GM18520 (cell line): ENCODE measurements at regions not wholly inside any gene's neighbourhood (a gene's known extent, or its start where the extent isn't known, plus 50 kb on each side); places are given as distances from the start of the nearest gene placed in this dataset.
"Not testable (repeated sequence)": the region's sequence is repeated elsewhere in the genome, so short reads cannot be mapped to it uniquely, and the experiment has no call there.

Source experiments
- ATAC-seq: cut with Tn5 transposase; IDR thresholded peaks from one replicate; pipeline ENCODE4 v1.9.1; 2021; ENCODE audit not compliant: unreplicated experiment

DNA sequence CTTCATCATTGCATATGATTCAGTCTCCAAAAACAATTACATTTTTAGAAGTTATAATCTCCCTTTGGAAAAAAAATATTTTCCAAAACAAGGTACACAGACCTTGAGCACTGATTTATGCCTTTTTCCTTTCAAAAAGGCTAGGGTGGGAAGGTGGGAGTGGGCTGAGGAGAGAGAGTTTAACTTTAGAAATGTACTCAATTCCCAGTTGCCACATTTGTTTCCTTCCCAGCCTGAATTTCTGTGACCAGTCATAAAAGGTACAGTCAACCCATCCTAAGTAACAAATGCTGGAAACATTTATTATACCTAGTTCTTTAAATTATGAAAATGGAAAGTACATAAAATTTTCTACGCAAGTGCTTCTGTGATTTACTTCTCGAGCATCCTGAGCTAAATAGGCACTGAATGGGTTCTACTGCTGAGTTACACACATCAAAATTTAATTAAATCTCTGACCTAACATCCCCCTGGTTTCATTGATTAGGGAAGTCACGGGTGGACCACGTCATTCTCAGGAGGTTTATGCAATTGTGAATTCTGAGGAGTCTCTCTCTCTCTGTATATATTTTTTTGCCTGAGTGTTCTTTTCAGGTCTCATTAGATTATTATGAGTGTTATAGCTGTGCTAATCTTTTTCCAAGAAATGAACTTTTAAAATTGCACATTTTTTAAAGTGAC lies 371.8 kb downstream of the BTG1 start:
- ATAC-seq, result no peak

DNA sequence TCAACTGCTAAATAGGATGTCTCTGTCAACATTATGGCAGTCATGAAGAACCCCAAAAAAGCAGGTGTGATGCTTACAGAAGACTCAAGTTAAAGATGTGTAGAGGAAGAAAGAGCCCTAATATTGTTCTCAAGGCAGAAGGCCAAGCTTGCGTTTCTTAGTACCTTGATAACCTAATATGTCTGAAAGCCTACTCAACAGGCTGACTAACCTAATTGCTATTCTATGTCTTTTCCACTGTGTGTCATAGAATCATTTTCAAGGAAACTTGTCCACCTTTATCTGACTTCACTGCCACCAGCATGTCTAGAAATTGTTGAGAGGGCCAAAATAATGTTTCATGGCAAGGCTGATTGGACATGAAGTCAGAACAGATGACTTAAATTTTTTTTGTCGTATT lies 373.2 kb downstream of the BTG1 start:
- ATAC-seq, result no peak

DNA sequence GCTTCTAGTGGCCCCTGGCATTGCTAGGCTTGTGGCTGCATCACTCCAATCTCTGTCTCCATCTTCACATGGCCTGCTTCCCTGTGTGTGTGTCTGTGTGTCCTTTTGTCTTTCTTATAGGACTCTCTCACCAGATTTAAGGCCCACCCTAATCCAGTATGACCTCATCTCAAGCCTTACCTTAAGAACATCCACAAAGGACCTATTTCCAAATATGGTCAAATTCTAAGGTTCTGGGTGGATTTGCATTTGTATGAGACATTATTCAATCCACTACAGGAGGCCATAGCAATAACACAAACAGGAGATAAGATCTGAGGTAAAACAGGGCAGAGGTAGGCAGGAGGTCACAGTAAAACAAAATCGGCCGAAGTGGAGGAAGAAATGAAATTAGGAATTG lies 375.9 kb downstream of the BTG1 start:
- no peak for ATAC-seq

DNA sequence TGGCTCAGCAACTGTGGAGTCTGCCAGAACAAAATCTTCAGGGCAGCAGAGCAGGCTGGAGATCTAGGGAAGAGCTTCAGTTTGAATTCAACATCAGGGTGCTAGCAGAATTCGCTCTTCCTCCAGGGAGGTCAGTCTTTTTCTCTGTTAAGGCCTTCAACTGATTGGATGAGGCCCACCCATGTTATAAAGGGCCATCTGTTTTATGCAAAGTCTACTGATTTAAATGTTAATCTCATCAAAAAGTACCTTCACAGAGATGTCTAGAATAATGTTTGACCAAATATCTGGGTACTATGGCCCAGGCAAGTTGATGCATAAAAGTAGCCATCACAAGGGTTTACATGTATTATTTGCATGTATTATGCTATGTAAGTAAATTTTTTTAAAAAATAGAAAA lies 378.4 kb downstream of the BTG1 start:
- ATAC-seq, result no peak

DNA sequence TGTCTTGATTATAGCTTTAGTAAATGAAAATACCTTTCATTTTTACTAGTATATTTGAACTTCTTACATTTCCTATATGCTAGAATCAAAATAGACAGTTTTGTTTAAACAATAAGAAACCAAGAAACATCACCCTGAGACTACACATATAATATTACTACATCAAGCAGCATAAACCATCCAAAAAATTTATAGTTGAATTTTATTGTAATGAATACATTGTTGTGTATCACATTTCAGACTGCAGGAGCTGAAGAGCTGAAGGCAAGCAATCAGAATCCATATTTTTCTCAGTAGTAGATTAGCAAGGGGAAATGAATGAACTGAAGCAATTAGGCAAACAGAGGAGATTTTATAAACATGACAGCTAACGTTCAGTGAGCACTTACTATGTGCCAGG lies 379.2 kb downstream of the BTG1 start:
- no peak for ATAC-seq

DNA sequence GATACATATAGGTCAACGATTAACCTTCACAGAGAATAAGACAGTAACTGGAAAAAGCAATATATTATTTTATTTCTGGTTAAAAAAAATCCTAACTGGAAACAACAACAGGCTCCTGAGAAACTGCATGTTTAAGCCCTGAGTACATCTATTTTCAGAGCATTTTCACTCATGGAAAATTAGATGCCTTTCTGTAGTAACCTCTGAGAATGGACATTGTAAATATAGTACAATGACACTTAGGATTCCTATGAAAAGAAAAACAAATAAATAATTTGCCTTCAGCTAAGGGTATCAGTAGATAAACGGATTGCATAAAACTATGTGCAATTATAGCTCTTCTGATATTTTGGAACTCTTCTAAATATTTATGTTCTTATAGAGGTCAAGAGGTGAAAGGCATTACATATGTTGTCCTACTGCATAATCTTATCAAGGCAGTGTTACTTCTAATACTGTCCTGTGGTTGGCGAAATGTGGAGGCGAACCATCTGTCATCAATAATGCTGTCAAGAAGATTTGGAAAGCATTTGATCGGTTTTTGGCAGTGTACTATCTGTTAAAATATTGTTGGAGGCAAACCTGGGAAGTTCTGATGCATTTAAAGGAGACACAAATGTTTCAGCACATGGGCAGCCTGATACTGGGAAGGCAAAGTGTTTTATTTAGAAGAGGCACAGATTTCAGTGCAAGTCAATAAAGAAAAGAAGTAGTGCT lies 381.8 kb downstream of the BTG1 start:
- ATAC-seq, result no peak

DNA sequence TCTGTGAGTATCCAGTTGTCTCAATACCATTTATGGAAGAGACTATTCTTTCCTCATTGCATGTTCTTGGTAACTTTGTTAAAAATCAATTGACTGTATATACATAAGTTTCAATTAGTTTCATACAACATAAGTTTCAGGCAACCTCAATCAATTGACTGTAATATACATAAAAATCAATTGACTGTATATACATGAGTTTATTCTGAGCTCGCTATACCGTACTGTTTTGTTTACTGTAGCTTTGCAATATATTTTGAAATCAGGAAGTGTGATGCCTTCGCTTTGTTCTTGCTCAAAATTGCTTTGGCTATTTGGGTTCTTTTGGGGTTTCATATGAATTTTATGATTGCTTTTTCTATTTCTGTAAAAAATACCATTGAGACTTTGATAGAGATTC lies 392.0 kb downstream of the BTG1 start:
- no peak for ATAC-seq

DNA sequence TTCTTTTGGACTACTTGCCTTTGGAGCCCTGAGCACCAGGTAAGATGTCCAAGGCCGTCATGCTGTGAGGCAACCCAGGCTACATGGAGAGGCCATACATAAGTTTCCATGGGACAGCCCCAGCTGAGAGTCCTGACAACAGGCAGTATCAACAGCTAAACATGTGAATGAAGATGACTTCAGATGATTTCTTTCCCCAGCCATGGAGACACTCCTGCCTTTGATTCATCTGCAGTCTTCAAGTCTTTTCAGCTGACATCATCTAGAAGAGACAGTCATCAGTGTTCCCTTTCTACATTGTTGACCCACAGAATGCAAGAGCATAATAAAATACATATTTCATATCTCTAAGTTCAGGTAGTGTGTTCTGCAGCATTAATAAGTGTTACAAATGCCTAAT lies 398.7 kb downstream of the BTG1 start:
- ATAC-seq, result no peak

DNA sequence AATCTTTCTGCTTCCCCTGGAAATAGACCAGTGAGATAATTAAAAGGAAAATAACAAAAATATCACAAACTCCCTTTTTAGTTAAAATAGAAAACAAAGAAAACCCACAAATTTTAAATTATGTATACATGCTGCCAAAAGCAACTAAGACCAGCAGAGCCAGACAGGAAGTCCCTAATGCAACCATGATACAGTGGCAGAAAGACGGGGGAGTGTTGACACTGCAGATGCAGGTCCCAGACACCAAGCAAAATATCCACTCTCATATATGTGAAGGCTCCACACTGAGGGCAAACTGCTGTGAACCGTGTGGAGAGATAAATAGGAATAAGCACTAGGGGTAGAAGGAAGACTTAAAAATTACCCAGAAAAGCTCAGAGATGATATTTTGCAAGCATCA lies 401.0 kb downstream of the BTG1 start:
- no peak for ATAC-seq

DNA sequence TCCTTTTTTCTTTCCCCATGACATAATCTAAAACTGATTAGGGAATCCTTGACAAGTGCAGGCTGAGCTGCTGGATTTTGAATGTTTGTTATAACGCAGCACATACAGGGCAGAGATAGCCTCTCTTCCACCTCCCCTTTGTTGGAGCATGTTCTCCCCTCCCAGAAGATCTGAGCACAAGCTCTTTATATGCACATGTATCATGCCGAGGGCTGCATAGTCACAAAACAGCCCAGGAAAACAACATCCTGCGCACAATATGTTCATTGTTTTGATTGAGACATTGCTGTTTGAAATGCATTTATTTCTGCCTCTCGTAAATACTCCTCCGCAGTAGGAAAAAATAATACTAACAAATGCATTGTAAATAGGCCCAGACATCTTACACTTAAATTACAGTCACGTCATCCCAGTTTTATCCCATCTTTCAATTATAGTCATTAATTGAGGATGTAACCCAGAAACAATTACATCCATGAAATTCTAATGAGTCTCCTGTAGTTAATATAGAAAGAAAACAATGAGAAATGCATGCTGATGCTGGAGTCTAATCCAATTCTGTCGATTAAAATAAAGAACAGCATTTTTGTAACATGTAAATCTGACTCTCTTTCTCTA lies 401.8 kb downstream of the BTG1 start:
- no peak for ATAC-seq

DNA sequence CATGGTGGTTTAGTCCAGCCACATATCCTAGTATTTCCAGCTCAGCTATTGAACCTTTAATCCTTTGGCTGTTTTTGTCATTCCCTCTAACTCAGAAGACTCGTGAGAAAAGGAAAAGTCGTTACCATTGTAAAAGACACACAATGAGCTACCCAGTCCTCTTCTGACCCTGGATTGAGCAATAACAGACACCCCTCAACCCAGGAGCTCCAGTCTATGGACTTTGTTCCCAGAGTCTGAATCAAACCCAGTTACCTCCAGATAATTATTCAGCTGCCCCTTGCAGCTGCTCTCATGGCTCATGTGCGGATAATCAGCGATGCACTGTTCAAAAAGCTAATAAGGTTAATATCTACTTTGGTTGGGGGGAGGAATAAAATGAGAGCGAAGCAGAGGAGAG lies 402.4 kb downstream of the BTG1 start:
- ATAC-seq, result no peak

DNA sequence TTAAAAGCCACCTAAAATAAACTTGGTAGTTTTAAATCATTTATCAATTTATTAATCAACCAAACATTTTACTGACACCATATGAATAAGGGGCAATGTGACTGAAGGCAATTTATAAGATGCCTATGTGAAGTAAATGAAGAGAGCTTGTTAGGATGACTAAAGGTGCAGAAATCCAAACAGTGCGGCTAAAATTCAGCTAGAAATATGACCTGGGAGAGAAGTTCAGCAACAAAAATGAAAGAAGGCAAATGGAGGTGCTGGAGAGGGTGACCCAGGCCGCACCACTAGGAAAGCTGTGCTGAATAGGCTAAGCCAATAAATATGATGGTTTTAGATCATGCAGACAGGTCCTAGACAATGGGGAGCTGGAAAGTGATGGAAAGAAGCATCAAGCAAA lies 403.7 kb downstream of the BTG1 start:
- ATAC-seq, result no peak

DNA sequence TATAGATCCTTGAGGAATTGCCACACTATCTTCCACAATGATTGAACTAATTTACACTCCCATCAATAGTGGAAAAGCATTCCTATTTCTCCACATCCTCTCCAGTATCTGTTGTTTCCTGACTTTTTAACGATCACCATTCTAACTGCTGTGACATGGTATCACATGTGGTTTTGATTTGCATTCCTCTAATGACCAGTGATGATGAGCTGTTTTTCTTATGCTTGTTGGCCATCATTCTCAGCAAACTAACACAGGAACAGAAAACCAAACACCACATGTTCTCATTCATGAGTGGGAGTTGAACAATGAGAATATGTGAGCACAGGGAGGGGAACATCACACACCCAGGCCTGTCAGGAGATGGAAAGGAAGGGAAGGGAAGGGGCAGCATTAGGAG lies 411.8 kb downstream of the BTG1 start:
- ATAC-seq, result not testable (repeated sequence)

DNA sequence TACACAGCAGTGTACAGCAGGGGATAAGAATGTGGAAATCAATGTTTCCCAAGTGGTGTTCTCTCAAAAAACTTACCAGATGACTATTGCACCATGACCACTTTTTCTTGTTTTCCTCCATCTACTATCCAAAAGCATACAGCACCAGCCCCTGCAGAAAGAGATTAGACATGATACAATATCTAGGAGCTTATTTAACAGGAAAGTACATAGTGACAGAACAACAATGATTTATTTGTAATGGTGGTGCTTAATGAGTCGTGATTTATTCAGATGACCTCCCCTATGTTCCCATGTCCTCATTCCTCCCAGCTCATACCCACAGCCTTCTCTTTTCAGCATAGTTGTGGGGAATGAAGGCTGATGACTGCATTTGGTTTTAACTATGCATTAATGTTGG lies 413.6 kb downstream of the BTG1 start:
- ATAC-seq, result no peak

DNA sequence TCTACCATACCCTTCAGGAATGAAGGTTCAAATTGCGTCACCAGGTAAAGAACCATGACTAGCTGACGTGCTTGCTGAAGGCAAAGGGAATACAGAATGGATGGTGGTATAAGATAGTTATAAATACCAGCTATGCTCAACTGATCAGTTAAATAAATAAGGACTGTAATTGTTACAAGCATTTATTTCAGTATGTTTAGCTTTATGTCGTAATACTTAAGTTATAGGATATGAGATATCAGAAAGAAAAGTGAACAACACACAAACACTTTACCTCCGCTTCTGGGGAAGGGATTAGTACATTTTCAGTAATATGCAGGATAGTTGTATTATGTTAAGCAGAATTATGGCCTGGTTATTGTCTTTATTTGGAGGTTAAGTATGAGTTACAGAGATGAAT lies 416.1 kb downstream of the BTG1 start:
- no peak for ATAC-seq

DNA sequence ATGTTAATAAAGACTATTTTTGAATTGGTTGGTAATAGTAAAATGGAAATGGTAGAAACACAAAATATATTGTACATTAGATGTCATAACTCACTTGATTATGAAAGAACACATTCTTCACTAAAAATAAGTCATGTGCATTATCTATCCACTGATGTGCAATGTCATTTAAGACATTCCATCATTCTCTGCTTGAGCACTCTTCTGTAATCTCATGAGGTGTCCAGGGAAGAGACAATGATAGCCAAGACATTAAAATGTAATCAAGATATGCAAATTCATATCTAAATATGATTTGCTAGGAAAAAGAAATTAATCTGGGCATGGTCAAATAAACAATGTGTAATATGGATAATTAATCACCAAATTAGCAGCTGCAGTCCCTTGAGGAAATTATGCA lies 422.5 kb downstream of the BTG1 start:
- ATAC-seq, result no peak

DNA sequence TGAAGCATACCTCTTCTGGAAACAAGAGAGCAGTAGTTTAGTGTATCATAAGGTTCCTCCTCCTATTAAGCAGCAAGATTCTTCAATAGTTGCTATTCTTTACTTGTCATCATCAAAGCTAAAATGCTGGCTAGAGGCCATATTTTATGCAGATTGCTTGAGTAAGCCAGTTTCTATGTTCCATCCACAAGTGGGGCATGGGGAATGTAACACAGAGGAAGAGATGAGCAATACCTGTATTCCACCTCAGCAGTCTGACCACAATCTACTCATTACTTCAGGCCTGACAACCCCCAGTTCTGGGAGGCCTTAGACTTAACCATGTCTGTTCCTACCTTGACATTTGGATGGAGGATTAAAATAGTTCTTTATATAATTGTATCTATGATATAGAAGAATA lies 423.6 kb downstream of the BTG1 start:
- no peak for ATAC-seq

DNA sequence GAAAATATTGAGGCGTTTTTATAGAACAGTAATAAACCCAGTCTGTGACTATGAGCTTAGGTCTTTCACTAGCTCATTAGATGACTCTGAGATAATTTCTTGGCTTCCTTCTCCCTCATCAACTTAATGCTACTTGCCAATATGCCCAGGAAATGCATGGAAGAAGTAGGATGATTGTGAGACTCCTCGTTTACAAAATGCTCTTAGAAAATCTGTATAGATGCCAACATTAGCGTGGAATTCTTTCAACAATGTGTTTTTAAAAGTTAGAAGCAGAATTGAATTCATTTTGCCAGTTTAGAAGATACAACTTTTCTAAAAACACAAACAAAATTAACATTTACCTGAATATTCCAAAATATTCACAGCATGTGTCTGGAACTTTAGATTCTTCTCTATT lies 424.6 kb downstream of the BTG1 start:
- no peak for ATAC-seq

DNA sequence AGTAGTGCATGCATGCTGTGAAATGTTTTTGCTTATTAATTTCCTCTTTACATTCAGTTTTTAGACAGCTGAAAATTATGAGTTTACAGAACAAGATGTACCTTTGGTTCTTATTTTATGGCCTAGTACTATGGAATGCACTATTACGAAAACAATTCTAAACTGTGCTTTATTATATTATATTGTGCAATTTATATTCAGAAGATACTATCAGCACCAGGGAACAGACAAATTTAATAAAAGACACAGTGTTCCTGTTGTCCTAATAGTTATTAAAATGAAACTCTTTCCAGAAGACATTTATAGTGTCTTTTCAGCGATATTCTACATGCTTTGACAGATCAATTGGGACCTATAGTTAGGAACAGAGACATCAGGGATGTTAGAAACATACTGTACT lies 427.3 kb downstream of the BTG1 start:
- no peak for ATAC-seq

DNA sequence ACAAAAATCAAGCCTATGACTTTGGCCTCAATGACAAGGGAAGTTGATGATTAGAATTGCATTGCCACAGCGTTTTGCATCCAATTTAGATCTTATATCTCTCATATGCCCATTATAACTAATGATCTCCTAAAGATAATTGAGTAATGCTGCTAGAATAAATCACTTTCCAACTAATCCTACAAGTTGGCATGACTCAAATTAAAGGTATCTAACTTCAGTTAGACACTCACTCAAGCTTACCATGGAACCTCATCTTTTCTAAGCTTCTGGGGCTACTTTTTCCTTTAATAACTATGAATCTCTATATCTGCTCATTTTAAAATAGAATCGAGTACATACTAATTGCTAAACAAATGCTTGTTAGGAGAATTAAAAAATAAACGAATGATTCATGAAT lies 427.8 kb downstream of the BTG1 start:
- ATAC-seq, result no peak

DNA sequence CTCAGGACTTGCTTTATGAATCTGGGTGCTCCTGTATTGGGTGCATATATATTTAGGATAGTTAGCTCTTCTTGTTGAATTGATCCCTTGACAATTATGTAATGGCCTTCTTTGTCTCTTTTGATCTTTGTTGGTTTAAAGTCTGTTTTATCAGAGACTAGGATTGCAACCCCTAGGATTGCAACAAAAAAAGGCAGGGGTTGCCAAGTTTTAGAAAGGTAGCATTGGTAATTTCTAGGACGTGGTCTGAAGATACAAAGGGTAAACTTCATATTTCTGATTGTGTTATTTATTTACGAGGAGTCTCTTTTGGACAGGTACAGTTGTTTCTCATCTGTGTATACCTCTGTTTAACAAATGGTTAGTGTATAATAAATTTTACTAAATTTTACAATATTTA lies 433.7 kb downstream of the BTG1 start:
- ATAC-seq, result not testable (repeated sequence)

DNA sequence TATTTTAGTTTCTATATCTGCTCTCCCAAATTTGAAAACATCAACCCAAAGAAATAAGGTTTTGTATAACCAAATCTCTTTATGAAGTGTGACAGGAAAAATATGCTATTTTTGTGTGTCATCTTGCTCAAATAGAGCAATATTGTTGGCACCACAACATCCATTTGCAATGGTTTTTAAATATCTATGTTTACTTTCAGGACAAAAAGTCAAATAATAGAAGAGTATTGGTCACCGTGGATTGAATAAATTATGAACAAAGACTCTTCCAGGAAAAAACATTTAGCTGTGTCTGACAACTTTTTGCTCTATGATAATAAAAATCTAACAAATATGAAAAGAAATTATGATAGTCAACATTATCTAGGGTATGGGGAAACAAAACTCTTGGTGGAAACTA lies 439.2 kb downstream of the BTG1 start:
- no peak for ATAC-seq

DNA sequence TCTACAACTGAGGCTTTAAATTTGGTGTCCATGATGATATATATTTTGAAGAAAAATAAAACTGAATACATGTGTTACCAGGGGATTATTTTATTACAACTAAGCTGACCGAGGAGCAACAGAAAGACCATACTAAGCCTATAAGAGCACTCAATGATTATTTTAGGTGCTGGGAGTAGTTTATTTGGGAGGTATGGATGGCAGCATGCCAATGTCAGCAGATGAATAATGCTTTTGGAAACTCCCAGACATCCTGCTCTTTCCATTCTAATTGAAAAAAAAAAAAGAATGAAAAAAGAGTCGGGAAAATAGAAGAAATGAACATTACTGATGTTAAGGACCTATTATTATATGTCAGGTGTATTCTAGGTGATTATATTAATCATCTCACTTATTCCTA lies 441.2 kb downstream of the BTG1 start:
- ATAC-seq, result no peak
